Vagina (tissue), 2 donors: ENCODE measurements at regions not wholly inside any gene's neighbourhood (a gene's known extent, or its start where the extent isn't known, plus 50 kb on each side); places are given as distances from the start of the nearest gene placed in this dataset.

Experiments used
- CTCF ChIP-seq, 3 experiments: fragments of 450-650 bp in 2 of 3; fragments of 200-600 bp in 1 of 3; sonication (generic) in 1 of 3; IDR thresholded peaks; one replicate each; pipeline ENCODE4 v1.5.1; 2017 to 2019; ENCODE audit warnings: antibody characterized with exemption in 3 of 3, mild to moderate bottlenecking in 2 of 3, moderate library complexity in 2 of 3
- POLR2A ChIP-seq, 2 donors: fragments of 450-650 bp; IDR thresholded peaks; one replicate each; pipeline ENCODE4 v1.6.1; 2017; ENCODE audit warnings: antibody characterized with exemption in 2 of 2, mild to moderate bottlenecking in 2 of 2, moderate library complexity in 2 of 2
- POLR2AphosphoS5 ChIP-seq, 2 donors: sonication (generic); formaldehyde crosslinking; IDR thresholded peaks; one replicate each; pipeline ENCODE4 v1.9.0; 2017; ENCODE audit warnings: antibody characterized with exemption in 2 of 2, mild to moderate bottlenecking in 2 of 2, low read depth in 1 of 2; ENCODE audit not compliant: insufficient read depth in 1 of 2

- TF ChIP-seq CTCF (IDR thresholded peaks at IDR 0.05) (no peak), POLR2AphosphoS5 (IDR thresholded peaks at IDR 0.05; ENCODE audit: insufficient read depth in 1 of 2, low read depth in 1 of 2) (no peak), POLR2A (IDR thresholded peaks at IDR 0.05) (no peak)
Measured at GRCh38 chrX:17923546-17923945, 62.4 kb upstream of the RAI2 start.
